Brain microvascular endothelial cell (primary cell): ENCODE measurements at regions not wholly inside any gene's neighbourhood (a gene's known extent, or its start where the extent isn't known, plus 50 kb on each side); places are given as distances from the start of the nearest gene placed in this dataset.

ENCODE experiments used
- DNase-seq: peaks from one replicate; pipeline ENCODE4 v3.0.0-alpha.2; 2020
- H3K27ac ChIP-seq: fragments of 250-450 bp; sonication (Bioruptor Pico); 2 replicates; pipeline ENCODE4 v1.5.1; 2020; ENCODE audit warnings: mild to moderate bottlenecking, moderate library complexity
- H3K27me3 ChIP-seq: fragments of 250-450 bp; sonication (Bioruptor Pico); replicated peaks from 2 replicates; pipeline ENCODE4 v1.5.1; 2020; ENCODE audit warnings: mild to moderate bottlenecking
- H3K36me3 ChIP-seq: fragments of 250-450 bp; sonication (Bioruptor Pico); replicated peaks from 2 replicates; pipeline ENCODE4 v1.5.1; 2020; ENCODE audit warnings: mild to moderate bottlenecking
- H3K4me3 ChIP-seq: 2 replicates; pipeline ENCODE4 v1.5.1; 2011; ENCODE audit warnings: low read depth, mild to moderate bottlenecking, control low read depth, low read length, moderate library complexity
- in situ Hi-C: cut with HindIII; loops from 2 replicates; pipeline ENCODE4 v1.10.0; 2017; ENCODE audit warnings: low sequenced_read_pairs, low pct_ligation_motif_present
- TF ChIP-seq, protein P1 (sequence below): IDR thresholded peaks from 2 replicates; pipeline ENCODE4 v1.5.1; 2011; ENCODE audit warnings: low read depth, mild to moderate bottlenecking, moderate library complexity, low read length, control low read depth, inconsistent platforms; ENCODE audit errors: missing control alignments

DNA sequence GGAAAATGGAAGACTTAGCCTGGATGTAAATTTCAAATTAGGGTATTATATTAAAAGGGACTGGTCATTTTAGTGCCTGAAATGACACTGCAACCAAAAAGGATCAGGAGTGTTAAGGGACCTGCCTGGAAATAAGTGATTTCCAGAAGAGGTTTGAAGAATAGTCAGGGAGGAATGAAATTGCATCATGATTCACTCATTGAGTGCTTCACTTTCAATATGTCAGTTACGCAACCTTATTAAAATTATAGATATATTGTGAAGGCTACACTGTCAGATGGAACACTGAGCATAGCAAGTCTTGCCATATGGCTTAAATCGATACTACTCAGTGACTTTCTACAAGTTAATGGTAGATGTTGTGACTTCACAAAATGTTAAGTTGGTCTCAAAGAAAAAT lies 275.2 kb upstream of the DPYD start:
- no peak for DNase-seq
- in situ Hi-C loops: no loop called here
- H3K27me3 ChIP-seq: no peaks in the 10 kb centered on the region
- no peaks in the 10 kb centered on the region for H3K36me3 ChIP-seq
- no peak overlapping the region for H3K27ac ChIP-seq
- no peak overlapping the region for H3K4me3 ChIP-seq
- TF ChIP-seq, protein P1, sequence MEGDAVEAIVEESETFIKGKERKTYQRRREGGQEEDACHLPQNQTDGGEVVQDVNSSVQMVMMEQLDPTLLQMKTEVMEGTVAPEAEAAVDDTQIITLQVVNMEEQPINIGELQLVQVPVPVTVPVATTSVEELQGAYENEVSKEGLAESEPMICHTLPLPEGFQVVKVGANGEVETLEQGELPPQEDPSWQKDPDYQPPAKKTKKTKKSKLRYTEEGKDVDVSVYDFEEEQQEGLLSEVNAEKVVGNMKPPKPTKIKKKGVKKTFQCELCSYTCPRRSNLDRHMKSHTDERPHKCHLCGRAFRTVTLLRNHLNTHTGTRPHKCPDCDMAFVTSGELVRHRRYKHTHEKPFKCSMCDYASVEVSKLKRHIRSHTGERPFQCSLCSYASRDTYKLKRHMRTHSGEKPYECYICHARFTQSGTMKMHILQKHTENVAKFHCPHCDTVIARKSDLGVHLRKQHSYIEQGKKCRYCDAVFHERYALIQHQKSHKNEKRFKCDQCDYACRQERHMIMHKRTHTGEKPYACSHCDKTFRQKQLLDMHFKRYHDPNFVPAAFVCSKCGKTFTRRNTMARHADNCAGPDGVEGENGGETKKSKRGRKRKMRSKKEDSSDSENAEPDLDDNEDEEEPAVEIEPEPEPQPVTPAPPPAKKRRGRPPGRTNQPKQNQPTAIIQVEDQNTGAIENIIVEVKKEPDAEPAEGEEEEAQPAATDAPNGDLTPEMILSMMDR: no peak

DNA sequence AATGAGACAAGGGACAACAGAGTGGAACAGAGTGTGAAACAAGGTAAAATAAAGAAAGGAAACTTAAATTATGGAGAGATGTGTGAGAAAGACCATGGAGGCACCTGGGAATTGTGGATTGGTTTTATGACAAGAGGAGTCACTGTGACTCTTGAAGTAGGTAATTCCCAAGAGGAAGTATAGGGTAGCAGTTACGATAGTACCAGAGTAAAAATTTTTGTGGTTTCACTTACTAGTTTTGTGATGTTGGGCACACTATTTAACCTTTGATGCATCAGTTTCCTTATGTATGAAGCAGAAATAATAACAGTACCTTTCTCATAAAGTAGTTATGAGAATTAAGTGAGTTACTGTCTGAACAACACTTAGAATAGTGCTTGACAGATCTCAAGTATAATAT lies 267.9 kb upstream of the DPYD start:
- H3K4me3 ChIP-seq: no peak overlapping the region
- DNase-seq: no peak
- in situ Hi-C loops: no loop called here

DNA sequence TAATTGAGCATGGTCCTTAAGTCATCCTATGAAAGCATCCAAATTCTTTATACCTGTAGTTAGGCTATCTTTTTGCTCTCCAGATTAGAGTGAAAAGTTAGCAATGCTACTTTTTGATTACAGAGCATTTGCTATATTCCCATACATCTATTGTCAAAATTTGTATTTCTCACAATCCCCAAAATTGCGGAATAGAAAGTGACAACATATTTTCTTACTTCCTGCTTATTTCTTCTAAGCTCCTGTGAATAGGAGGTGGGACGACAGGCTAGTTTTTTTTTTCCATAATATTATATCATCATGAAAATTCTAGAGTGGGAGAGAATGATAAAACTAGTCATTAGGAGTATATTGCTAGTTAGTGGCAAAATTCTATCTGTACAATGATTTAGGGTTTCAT lies 264.0 kb upstream of the DPYD start:
- TF ChIP-seq, protein P1: no peak
- H3K27me3 ChIP-seq: no peaks in the 10 kb centered on the region
- H3K27ac ChIP-seq: no peak overlapping the region
- H3K36me3 ChIP-seq: no peaks in the 10 kb centered on the region
- in situ Hi-C loops: no loop called here
- no peak overlapping the region for H3K4me3 ChIP-seq
- no peak for DNase-seq

More for the DNA sequence above, 267.9 kb upstream of the DPYD start:
- H3K27ac ChIP-seq: no peak overlapping the region
- TF ChIP-seq, protein P1: no peak
- no peaks in the 10 kb centered on the region for H3K36me3 ChIP-seq
- H3K27me3 ChIP-seq: no peaks in the 10 kb centered on the region

DNA sequence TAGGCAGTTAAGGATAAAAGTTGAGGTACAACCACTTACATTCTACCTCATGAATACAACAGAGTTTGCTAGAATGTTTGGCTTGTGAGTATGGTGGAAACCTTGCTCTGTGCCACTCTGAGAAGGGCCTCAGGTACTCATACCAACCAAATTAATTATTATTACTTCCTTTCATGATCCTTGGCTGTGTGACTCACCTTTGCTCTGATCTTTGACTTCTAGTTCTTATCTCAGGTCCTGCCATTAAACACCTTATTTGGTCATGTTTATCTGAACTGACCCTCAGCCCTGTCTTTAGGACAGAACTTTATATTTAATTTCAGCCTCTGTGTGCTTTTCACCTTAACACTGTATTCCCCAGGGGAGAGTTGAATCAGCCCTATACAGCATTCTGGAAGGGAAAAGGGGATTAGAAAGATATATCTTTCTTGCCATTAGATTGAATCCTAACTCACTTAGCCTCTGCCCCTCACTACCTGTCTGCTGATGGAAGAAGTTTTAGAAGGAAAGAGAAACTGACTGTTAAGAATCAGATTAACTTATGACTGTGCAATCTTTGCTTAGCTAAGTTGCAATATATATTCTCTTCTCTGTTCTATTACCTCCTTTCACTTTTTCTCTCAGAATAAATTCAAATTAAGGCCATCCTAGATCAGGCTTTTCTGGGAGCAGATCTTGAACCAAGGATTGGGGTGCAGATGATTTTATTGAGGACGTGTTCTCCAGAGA lies 260.4 kb upstream of the DPYD start:
- H3K27me3 ChIP-seq: no peaks in the 10 kb centered on the region
- H3K27ac ChIP-seq: no peak overlapping the region
- no peak overlapping the region for H3K4me3 ChIP-seq
- TF ChIP-seq, protein P1: no peak
- in situ Hi-C loops: no loop called here
- DNase-seq: no peak
- H3K36me3 ChIP-seq: no peaks in the 10 kb centered on the region

DNA sequence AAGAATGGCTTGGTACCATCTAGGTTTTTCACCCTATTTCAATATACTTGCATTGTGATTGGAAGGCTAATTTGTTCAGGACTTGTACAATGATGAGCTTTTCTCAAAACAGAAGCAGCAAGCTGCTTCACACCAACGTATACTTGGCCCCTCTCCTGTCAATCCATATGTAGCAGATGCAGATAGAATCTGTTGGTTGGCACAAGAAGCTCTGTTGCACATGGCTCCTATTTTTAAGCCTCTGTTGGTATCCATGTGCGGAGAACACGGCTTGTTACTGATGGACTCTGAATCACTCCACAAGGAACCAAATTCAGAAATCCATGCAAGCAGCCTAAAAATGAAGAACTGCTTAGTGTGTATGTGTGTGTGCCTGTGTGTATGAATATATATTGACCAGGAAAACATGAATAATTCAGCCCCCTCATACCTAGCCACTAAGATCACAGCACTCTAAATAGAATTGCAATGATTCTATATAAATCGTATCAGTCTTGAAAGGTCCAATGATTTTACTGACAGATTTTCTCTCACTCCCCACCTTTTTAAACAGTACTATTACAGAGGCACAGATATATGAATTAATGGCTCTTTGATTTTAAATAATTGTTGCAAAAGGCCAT lies 258.4 kb upstream of the DPYD start:
- in situ Hi-C loops: no loop called here
- Histone ChIP-seq H3K27me3 (no peaks in the 10 kb centered on the region), H3K4me3 (no peak overlapping the region), H3K36me3 (no peaks in the 10 kb centered on the region), H3K27ac (no peak overlapping the region)
- no peak for DNase-seq
- TF ChIP-seq, protein P1: no peak
